Gastroesophageal sphincter (tissue), 3 donors: ENCODE measurements at regions not wholly inside any gene's neighbourhood (a gene's known extent, or its start where the extent isn't known, plus 50 kb on each side); places are given as distances from the start of the nearest gene placed in this dataset.

Experiments
- EP300 ChIP-seq: sonication (generic); formaldehyde crosslinking; IDR thresholded peaks from one replicate; pipeline ENCODE4 v1.6.1; 2017; ENCODE audit warnings: antibody characterized with exemption, mild to moderate bottlenecking
- POLR2A ChIP-seq, 2 donors: fragments of 450-650 bp; IDR thresholded peaks; one replicate each; pipeline ENCODE4 v1.6.1; 2017; ENCODE audit warnings: antibody characterized with exemption in 2 of 2, mild to moderate bottlenecking in 2 of 2, moderate library complexity in 1 of 2
- POLR2AphosphoS5 ChIP-seq: sonication (generic); formaldehyde crosslinking; IDR thresholded peaks from one replicate; pipeline ENCODE4 v1.6.1; 2017; ENCODE audit warnings: antibody characterized with exemption
- TF ChIP-seq, protein P1 (sequence below), 4 experiments: fragments of 200-600 bp in 2 of 4; fragments of 450-650 bp in 2 of 4; sonication (generic) in 1 of 4; IDR thresholded peaks; one replicate each; pipeline ENCODE4 v1.5.1; 2017 to 2019; ENCODE audit warnings: antibody characterized with exemption in 4 of 4, mild to moderate bottlenecking in 2 of 4, moderate library complexity in 2 of 4

DNA sequence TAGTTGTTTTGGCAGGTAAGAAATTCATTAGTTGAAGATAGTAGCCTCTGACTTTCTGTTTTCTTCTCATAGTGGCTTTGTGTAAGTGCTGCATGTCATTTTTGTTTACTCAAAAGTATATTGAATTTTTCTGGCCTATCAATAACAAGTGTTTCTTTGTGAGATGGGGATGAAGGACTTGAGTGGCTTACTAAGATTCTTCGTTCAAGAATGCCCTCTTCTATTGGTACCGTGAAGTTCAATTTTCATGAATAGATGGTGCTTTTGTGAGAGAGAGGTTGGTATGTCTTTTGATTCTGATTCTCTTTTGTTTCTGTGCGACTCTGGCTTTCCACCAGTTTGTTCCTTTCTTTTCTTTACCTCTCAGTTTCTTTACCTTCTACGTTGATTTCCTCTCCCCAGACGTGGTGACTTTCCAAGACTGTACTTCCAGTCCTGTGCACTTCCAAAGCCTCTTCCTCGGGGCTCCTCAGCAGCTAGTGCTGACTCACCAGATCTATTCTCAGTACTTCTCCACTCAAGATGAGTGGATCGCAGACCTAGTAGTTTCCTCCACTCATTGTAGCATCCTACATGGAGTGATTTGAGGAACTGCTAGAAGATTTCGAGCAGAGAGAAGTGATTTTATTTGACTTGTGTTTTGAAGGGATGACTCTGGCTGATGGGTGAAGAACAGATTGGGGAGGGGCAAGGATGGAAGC is 82.0 kb upstream of the EPHB3 start:
- TF ChIP-seq, protein P1, sequence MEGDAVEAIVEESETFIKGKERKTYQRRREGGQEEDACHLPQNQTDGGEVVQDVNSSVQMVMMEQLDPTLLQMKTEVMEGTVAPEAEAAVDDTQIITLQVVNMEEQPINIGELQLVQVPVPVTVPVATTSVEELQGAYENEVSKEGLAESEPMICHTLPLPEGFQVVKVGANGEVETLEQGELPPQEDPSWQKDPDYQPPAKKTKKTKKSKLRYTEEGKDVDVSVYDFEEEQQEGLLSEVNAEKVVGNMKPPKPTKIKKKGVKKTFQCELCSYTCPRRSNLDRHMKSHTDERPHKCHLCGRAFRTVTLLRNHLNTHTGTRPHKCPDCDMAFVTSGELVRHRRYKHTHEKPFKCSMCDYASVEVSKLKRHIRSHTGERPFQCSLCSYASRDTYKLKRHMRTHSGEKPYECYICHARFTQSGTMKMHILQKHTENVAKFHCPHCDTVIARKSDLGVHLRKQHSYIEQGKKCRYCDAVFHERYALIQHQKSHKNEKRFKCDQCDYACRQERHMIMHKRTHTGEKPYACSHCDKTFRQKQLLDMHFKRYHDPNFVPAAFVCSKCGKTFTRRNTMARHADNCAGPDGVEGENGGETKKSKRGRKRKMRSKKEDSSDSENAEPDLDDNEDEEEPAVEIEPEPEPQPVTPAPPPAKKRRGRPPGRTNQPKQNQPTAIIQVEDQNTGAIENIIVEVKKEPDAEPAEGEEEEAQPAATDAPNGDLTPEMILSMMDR (IDR thresholded peaks at IDR 0.05) = no peak
- TF ChIP-seq POLR2AphosphoS5 (no peak), POLR2A (IDR thresholded peaks at IDR 0.05) (no peak), EP300 (no peak)
